GM10248 (cell line): ENCODE measurements at regions not wholly inside any gene's neighbourhood (a gene's known extent, or its start where the extent isn't known, plus 50 kb on each side); places are given as distances from the start of the nearest gene placed in this dataset.
"Not testable (repeated sequence)": the region's sequence is repeated elsewhere in the genome, so short reads cannot be mapped to it uniquely, and the experiment has no call there.

ENCODE experiments used
- CTCF ChIA-PET: fragments of 300-600 bp; sonication (Branson Sonifier 250); formaldehyde crosslinking; extraction: SDS; loops from one replicate; lab custom pipeline; 2021; ENCODE audit warnings: antibody characterized with exemption; lab: Yijun Ruan, JAX
- POLR2A ChIA-PET: fragments of 350-650 bp; sonication (Branson Sonifier 250); formaldehyde crosslinking; extraction: SDS; loops from one replicate; lab custom pipeline; 2020; ENCODE audit warnings: antibody characterized with exemption; lab: Yijun Ruan, JAX
- DNase-seq: peaks from one replicate; pipeline ENCODE4 v3.0.0; 2012; ENCODE audit errors: extremely low spot score
- CTCF ChIP-seq: IDR thresholded peaks from 2 replicates; pipeline ENCODE4 v1.5.1; 2012; ENCODE audit warnings: mild to moderate bottlenecking, low read depth; ENCODE audit errors: extremely low read depth, missing control alignments, control extremely low read depth

DNA sequence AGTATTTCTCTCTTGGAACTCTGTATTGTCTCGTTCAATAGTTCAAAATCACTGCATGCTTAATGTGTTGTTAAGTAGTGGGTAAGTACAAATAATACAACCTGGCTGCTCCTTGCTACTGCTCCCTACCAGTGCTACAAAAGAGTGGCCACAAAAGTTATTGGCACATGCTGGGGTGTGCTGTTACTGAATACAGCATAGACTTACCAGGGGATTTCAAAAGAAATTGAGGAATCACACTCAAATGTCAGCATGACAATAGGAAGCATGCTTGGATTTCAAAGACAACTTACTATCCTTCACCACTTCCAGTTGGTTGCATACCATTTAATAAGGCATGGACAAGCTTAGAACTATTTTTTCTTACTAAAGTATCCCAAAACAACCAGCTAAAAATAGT lies 1041.3 kb upstream of the SPRY2 start:
- ChIA-PET POLR2A (no interaction called here), CTCF (no interaction called here)
- TF ChIP-seq CTCF, result no peak
- DNase-seq, result no peak

- POLR2A ChIA-PET, result no interaction called here
Observed at GRCh38 chr13:81381560-81381959, 1040.6 kb upstream of the SPRY2 start.

GRCh38 chr13:81379183-81379582 lies 1038.3 kb upstream of the SPRY2 start:
- ChIA-PET CTCF (no interaction called here), POLR2A (no interaction called here)
- TF ChIP-seq CTCF, result no peak
- DNase-seq, result no peak

More at GRCh38 chr13:81381560-81381959, 1040.6 kb upstream of the SPRY2 start:
- CTCF ChIA-PET, result no interaction called here
- no peak for TF ChIP-seq CTCF
- DNase-seq, result no peak

DNA sequence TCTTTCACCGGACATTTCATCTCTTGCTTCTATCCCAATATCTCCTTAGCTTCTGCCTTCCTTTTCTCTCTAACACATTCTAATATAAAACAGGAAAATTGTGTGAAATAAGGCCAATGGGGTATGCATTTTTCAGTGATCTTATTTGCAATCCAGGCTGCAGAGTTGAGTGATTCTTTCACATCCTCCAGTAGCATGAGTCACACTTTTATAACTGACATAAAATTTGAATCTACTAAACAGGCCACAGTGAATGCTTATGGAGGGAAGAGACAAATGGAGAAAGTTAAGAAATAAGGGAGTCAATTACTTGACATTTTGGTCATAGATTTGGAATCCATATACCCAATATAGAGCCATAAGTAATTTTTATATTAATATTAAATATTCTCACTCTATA lies 1037.0 kb upstream of the SPRY2 start:
- DNase-seq, result no peak
- no peak for TF ChIP-seq CTCF
- ChIA-PET CTCF (no interaction called here), POLR2A (no interaction called here)

DNA sequence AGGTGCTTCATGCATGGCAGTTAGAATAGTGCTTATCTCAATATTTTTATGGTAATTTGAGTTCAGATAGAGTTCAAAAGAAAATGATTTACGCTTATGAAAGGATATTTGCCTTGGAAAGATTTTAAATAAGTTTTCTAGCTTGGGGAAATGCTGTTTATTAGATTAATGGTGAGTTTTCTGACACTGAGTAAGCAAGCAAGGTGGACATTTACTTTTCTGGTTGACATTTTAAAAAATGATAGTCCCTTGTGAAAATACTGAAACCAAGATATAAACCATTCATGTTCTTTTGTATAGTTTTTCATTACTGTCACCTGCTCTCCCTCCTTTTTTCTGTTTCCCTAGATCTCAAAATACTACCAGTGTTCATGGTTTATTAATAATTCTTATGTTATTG lies 1034.8 kb upstream of the SPRY2 start:
- DNase-seq, result no peak
- TF ChIP-seq CTCF, result no peak
- POLR2A ChIA-PET, result no interaction called here
- CTCF ChIA-PET, result no interaction called here

DNA sequence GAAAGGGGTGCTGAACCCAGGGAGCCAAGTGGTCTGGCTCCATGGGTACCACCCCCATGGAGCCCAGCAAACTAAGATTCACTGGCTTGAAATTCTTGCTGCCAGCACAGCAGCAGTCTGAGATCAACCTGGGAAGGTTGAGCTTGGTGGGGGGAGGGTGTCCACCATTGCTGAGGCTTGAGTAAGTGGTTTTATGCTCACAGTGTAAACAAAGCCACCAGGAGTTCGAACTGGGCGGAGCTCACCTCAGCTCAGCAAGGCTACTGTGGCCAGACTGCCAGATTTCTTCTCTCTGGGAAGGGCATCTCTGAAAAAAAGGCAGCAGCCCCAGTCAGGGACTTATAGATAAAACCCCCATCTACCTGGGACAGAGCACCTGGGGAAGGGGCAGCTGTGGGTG lies 1021.8 kb upstream of the SPRY2 start:
- POLR2A ChIA-PET, DNase-seq, CTCF ChIA-PET: not testable (repeated sequence)

GRCh38 chr13:81350056-81350455 lies 1009.1 kb upstream of the SPRY2 start:
- TF ChIP-seq CTCF, result no peak
- ChIA-PET POLR2A (no interaction called here), CTCF (no interaction called here)
- no peak for DNase-seq

DNA sequence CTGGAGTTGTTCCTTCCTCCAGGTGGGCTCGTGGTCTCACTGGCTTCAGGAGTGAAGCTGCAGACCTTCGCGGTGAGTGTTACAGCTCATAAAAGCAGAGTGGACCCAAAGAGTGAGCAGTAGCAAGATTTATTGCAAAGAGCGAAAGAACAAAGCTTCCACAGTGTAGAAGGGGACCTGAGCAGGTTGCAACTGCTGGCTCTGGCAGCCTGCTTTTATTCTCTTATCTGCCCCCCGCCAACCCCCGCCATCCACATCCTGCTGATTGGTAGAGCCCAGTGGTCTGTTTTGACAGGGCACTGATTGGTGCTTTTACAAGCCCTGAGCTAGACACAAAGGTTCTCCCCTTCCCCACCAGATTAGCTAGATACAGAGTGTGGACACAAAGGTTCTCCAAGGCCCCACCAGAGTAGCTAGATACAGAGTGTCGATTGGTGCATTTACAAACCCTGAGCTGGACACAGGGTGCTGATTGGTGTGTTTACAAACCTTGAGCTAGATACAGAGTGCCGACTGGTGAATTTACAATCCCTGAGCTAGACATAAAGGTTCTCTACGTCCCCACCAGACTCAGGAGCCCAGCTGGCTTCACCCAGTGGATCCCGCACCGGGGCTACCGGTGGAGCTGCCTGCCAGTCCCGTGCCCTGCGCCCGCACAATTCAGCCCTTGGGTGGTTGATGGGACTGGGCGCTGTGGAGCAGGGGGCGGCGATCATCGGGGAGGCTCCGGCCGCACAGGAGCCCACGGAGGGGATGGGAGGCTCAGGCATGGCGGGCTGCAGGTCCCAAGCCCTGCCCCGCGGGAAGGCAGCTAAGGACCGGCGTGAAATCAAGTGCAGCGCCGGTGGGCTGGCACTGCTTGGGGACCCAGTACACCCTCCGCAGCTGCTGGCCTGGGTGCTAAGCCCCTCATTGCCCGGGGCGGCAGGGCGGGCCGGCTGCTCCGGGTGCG lies 999.5 kb upstream of the SPRY2 start:
- CTCF ChIA-PET, DNase-seq, POLR2A ChIA-PET: not testable (repeated sequence)

DNA sequence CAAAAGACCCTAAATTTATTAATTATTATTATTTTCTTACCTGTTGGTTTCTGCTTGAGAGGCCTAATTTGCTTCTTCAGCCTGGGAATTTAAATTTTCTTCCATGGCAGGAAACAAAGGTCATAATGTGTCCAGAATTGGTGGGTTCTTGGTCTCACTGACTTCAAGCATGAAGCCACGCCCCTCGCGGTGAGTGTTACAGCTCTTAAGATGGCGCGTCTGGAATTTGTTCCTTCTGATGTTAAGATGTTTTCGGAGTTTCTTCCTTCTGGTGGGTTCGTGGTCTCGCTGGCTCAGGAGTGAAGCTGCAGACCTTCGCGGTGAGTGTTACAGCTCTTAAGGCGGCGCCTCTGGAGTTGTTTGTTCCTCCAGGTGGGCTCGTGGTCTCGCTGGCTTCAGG lies 998.7 kb upstream of the SPRY2 start:
- CTCF ChIA-PET, POLR2A ChIA-PET, DNase-seq: not testable (repeated sequence)
